ENCODE measurements at regions not wholly inside any gene's neighbourhood (a gene's known extent, or its start where the extent isn't known, plus 50 kb on each side); places are given as distances from the start of the nearest gene placed in this dataset.

DNA sequence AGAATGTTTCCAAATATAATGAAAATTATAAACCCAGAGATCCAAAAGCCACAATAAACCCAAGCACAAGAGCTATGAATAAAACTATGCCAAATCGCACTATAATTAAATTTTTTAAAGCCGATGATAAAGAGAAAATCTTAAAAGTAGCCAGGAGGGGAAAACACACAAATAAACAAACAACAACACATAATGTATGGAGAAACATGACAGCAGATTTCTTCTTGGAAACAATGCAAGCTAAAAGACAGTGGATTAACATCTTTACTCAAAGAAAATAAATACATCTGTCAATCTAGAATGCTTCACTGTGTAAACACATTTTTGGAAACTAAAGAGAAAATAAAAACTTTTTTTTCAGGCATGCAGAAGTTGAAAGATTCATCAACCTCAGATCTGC is 53.0 kb upstream of the SMOX start:
- DNase-seq (ENCODE audit: low spot score) = no peak

DNA sequence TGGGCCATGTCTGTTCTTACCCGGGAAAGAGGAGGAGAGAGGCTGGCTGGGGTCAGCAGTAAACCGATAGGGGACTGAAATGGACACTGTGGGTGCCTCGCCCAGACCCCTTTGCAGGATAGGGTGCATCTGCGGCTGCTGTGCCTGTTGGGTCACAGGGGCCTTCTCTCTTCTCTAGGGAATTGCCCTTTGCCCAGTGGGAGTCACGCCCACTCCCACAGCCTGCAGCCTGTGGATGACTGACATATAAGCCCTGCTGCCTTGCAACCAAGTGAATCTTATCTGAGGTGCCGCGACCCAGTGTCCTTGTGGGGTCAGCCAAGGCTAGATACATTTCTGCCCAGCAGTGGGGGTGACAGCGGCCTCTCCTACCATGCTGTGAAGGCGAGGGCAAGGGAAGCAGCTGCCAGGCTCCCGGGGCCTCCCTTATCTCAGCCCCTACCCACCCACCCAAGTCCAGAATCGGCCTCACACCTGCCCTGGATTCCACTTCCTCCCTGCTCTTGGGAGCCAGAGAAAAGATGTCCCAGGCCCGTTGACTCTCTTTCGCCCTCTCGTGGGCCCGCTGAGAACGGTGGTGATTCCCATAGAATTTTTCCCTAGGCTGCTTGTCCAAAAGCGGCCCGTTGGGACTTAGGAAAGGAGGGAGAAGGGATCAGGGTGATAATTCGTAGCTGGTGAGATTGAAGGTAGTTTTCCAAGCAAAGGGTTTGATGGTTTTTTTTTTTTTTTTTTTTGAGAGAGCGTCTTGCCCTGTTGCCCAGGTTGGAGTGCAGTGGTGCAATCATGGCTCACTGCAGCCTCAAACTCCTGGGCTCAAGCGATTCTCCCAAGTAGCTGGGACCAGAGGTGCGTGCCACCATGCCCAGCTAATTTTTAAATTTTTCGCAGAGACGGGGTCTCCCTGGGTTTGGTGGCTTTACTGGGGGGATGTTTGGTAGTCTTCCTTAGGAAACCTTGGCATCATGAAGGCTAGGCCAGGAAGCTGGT is 56.8 kb upstream of the SMOX start:
- peak; percentile 86 for DNase-seq (ENCODE audit: low spot score)

DNA sequence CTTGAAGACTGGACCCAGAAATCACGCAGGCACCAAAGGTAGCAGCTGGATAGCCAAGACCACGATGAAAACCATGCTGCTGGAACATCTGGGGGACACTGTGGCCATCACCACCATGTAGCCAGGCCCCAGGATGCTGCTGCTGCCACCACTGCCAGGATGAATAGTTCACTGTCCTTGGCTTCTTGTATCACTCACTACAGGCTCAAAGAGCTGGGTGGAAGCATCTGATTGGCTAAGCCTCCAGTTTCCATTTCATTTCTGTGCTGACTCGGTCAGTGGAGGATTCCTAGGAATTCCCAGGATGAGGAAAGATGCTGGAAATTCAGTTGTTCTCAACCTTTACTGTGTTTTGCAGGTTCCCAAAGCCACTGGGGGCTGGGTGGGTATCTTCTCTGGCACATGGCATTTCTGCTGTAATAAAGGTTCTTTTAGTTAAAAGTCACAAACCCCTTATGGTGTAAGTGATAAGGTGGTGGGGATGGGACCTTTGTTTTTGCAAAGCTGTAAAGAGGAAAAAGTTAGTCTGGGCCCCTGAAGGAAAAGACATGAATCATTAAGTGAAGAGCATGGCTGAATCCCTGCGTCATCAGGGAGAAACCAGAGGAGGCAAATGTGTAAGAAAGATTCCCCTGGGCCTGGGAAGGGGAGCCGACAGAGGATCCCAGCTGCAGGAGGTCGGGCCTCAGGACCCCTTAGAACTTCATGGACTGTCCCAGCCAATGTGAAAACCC is 57.7 kb upstream of the SMOX start:
- DNase-seq (ENCODE audit: low spot score) = no peak

DNA sequence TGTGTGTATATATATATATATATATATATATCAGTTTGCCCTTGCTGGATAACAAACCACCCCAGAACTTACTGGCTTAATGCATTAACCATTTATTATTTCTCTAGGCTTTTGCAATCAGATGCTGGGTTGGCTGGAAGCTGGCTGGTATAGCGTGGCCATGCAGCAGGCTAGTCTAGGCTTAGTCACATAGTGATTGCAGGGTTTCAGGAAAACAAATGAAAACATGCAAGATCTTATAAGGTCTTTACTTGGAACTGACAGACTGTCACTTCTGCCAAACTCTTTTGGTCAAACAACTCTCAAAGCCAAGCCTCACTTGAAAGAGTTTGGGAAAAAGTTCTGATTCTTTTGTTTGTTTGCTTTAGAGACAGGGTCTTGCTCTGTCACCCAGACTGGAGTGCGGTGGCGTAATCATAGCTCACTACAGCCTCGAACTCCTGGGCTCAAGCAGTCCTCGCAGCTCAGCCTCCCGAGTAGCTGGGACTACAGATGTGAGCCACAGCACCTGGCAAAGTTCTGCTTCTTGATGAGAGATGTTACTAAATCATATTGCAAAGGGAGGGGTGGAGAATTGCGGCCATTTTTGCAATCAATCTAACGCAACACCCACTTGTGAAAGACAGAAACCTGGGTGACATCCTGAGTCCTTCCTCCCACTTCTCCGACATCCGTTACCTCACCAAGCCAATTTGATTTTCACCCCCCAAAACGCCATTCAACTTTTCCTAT is 58.7 kb upstream of the SMOX start:
- DNase-seq (ENCODE audit: low spot score) = no peak

DNA sequence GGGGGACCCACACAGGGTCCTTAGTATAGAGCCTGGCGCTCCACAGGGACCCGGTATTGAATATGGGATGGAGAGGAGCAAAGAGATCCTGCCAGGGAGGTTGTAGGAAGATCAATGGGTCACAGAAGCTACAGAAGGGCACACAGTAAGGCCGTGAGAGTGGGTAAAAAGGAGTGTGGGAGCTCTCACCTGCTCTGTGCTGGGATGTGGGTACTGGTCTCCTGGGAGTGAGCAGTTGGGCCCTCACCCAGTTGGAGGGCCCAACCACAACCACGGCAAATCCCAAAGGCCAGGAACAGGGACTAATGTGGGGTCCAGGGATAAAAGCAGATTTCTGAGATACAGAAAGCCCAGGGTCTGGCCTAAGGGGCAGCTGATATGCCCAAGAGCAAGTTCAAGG is 59.9 kb upstream of the SMOX start:
- DNase-seq (ENCODE audit: low spot score) = no peak

DNA sequence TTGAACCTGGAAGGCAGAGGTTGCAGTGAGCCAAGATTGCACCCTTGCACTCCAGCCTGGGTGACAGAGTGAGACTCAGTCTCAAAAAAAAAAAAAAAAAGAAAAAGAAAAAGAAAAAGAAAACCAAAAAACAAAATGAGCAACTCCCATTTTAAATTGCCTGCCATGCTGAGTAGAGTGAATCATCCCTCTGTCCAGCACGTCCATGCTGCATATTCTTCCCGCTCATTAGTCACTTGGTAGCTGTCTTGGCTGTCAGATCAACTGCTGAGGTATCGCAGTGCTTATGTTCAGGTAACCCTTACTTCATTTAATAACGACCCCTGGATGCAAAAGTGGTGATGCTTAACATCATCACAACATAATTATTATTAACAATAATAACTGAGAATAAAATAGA is 60.7 kb upstream of the SMOX start:
- no peak for DNase-seq (ENCODE audit: low spot score)

DNA sequence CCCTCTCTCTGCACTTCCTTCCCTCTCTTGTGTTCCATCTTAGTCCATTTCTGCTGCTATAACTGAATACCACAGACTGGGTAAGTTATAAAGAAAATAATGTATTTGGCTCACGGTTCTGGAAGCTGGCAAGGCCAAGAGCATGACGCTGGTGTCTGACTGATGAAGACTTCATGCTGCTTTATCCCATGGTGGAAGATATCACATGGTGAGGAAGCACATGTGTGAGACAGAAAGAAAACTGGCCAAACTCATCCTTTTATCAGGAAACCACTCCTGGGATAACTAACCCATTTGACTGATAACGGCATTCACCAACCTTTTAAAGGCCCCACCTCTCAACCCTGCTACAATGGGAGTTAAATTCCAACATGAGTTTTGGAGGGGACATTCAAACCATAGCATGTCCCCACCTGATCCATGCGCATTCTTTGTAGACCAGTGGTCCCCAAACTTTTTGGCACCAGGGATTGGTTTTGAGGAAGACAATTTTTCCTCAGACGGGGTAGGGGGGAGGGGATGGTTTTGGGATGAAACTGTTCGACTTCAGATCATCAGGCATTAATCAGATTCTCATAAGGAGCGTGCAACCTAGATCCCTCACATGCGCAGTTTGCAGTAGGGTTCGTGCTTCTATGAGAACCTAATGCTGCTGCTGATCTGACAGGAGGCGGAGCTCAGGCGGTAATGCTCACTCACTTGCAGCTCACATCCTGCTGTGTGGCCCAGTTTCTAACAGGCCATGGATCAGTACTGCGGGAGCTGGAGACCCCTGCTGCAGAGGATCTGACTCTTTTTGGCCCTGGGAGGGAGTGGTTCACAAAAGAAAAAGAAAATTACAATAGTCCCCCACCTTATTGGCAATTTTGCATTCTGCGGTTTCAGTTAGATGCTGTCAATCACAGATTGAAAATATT is 61.6 kb upstream of the SMOX start:
- DNase-seq (ENCODE audit: low spot score) = no peak

DNA sequence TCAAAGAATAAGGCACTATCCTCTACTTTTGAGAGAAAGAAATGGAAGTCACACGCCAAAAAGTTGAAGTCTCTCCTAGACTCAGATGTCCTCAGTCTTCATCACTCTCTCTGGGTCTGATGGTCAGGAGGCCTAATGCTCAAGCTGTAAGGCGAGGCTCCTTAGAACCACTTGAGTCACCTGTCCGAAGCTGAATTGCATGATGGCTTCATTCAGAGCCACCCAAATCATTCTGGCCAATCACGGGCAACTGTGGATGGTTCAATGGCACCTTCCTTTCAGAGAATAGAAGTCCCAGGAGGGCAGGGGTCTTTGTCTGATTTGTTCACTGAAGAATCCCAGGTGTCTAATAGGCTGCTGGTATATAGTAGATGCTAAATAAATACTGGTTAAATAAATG is 63.9 kb upstream of the SMOX start:
- no peak for DNase-seq (ENCODE audit: low spot score)

DNA sequence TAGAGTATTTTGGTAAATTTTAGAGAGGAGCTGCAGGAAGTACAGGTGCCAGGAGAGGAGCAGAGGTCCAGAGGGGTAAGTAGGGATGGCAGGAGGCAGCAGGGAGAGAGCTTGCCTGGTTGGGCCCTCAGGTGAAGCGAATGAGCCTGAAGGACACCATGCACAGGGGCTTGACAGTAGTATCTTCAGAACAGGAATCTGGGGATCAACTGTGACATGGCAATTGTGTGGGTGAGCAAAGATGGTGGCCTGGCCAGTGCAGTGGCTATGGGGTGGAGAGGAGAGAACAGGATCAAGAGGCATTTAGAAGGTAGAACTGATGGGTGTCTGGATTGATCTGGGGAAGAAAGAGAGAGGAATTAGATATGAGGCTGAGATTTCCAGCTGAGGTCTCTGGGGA is 64.5 kb upstream of the SMOX start:
- no peak for DNase-seq (ENCODE audit: low spot score)

DNA sequence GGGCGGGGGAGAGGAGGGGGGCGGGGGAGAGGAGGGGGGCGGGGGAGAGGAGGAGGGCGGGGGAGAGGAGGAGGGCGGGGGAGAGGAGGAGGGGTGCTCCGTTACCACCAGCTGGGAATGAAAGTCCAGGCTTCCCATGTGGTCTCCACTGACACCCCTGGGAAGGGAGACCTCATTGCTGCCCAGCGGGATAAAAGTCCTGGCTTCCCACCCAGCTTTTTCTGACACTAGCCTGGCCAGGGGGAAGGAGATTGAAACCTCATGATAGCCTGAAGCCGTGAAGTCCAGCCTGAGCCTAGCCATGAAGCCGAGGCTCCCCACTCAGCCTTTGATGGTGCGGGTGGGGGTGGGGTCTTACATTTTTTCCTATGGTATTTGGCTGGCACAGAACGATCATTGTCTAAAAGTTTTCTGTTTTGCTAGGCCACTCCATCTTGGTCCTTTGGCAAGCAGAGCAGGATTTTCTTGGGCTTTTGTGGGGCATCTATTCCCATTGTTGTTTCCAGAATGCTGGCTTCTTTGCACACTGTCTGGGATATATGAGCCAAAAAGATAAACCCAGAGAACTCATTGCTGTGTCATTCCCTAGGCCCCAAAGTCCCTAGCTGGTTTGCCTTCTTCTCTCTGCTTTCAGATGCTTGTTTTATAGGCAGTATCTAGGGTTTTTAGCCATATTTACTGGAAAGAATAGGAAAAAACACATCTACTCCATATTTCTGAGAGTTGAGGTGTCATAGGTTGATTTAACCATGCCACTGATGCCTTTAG is 65.3 kb upstream of the SMOX start:
- DNase-seq (ENCODE audit: low spot score) = no peak

DNA sequence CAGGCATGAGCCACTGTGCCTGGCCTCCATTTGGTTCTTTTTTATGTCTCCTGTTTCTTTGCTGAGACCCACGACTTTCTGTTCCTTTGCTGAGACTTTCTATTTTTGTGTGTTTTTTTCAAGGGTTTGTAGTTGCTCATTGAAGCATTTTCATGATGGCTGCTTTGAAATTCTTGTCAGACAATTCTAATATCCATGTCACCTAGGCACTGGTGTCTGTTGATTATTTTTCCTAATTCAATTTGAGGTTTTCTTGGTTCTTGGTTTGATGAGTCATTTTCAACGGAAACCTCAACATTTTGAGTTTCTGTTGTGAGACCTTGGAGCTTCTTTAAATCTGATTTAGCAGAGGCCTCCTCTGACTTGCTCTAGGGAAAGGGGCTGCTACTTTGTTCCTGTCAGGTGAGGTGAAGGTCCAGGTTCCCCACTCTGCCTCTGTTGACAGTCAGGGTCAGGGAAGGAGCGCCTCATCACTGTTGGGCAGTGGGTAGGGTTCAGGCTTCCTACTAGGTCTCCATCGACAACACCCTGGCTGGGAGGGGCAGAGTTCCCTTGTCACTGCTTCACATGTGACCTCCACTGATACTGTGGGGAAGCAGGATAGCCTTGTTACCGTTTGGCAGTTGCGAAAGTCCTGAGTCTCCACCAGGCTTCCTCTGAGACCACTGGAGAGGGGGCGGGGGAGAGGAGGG is 66.1 kb upstream of the SMOX start:
- peak; percentile 41 for DNase-seq (ENCODE audit: low spot score)

DNA sequence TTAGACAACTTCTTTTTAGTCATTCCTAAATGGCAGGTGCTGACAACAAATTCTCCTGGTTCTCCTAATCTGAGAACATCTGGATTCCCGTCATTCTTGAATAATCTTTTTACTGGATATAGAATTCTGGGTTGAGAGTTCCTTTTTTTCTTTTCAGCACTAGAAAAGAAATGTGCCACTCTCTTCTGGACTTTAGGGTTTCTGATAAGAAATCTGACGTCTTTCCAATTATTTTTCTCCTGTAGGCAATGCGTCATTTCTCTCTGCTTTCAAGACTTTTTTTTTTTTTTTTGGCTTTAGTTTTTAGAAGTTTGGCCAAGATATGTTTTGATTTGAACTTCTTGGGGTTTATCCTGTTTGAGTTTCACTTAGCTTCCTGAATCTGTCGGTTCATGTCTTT is 66.1 kb upstream of the RNF24 start:
- no peak for DNase-seq (ENCODE audit: low spot score)

DNA sequence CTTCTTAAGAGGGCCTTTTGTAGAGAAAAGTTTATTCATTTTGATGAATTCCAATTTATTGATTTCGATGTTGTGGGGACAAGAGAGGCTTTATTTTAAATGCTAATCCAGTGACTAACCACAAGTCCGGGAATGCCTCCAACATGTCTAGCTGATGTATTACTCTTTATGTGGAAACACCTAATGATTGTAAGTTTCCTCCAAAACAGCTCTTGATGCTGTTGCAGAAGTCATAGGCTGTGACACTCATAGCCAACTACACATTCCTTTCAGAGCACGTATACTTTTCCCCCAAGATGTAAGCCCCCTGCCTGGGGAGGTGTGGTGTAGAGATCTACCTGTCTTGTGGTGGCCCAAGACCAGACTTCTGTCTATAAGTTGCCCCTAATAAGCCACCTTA is 61.3 kb upstream of the RNF24 start:
- no peak for DNase-seq (ENCODE audit: low spot score)

DNA sequence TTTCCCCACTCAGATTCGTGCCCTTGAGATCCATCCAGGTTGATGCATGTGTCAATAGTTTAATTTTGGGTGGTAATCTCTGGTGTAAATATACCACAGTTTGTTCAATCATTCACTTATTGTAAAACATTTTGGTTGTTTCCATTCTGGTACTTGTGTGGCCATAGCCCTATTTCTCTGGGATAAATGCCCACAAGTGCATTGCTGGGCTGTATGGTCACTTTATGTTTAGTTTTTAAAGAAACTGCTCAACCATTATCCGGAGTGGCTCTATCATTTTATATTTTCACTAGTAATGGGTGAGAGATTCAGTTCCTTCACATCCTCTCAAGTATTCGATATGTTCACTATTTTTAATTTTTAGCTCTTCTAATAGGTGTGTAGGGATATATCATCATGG is 60.7 kb upstream of the RNF24 start:
- no peak for DNase-seq (ENCODE audit: low spot score)

DNA sequence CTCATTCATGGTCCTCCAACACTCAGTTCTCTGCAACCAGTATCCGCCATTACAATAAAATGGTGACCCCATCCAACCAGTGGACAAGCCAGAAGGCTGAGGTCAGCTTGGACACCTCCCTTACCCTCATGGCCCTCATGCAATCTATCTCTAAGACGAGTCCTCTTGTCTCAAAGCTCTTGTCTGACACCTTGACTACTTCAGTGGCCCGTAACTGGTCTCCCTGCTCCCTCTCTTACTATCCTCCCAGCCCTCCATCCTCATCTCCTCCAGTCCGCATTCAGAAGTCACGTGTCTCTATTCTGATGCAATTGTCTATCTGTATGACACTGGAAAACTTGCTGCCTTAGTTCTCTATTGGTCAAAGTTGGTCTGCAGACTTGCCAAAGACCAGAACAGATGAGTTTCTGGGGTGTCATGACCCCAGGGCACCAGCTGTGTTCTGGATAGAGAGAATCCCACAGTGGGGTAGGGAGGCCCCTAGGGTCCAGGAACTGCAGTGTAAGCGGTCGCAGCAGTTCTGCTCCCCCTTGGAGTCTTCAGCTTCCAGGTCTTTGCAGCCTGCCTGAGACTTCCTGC is 59.6 kb upstream of the RNF24 start:
- DNase-seq (ENCODE audit: low spot score) = no peak

DNA sequence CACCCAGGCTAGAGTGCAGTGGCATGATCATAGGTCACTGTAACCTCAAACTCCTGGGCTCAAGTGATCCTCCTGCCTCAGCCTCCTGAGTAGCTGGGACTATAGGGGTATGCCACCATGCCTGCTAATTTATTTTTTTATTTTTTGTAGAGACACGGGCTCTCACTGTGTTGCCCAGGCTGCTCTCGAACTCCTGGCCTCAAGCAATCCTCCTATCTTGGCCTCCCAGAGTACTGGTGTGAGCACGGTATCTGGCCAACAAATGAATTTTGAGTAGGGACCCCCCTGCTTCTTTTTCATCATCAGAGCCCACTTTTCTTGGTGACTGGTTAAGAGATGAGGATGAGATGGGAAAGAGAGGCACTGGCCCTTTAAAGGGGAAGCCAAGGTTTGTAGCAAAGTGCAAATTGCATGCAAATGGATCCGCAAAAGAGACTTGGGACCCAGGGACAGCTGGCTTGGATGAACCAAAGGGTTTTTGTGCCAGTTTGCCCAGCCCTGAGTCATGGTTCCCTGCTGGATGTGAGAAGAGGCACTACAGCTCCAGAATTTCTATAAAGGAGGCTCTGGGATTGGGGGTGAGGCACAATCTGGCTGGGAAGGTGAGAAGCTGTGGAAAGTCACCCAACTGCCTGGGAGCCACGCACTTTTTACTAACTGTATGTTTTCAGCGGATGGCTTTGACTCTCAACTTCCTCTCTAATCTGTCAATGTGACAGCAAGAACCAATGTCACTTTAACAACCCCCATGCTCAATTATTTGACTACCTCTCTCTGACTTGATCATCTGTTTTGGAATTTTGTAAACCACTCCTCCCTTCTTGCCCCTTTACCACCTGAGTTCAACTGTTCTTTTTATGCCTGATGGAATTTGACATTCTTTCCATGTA is 58.7 kb upstream of the RNF24 start:
- no peak for DNase-seq (ENCODE audit: low spot score)

DNA sequence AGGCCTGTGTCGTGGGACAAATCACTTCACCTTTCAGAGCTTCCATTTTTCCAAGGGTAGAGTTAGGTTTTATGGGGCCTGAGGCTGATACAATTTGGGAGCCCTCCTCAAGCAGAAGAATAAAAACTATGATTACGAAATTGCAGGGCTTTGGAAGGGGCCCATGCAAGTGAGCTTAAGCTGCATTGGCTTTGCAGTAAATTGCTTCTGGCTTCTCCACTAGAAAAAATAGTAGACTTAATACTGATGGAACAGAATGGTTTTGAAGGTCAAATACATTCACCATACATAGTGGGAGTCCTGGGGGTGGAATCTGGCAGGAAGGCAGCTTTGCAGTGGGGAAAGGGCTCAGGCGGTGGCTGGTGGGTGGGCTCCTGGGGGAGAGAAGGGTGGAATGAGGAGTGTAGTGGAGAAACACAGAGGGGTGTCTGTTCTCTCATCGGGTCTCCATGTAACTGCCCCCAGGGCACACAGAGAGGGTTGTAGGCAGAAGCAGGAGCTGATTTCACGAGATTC is 55.9 kb upstream of the RNF24 start:
- no peak for DNase-seq (ENCODE audit: low spot score)

DNA sequence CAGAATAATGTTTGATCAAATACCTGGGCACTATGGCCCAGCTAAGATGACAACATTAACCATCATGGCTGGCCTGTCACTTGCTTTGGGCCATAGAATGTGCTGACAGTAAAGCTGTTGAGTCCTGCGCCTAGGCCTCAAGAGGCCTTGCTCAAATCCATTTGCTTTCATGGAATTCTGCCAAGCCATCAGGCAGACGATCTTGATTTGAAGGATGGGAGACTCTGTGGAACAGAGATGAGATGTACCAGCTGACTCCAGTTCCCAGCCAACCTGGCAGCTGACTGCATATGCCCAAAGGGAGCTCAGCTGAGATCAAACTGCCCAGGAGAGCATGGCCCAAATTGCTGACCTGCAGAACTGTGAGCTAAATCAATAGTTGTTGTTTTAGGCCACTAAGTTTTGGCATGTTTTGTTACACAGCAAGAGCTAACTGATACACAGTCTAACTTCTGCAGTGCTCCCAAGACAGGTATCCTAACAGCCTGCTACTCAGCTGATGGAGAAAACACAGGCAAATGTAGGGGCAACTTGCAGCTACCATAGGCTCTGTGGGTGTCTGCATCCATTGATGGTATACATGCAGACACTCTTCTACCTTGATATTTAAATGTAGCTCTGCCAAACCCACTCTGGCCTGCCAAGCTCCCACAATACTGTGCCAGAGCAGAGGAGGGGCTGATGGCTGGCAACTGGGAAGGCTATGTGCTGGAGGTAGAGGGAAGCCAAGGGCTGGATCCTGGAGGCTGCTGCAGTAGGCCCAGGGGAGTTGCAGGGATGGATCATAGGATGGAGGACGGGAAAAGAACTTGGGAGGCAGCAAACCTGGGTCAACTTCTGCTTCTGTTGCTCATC is 55.2 kb upstream of the RNF24 start:
- no peak for DNase-seq (ENCODE audit: low spot score)

All from HuH-7.5 (cell line).